ENCODE measurements at regions not wholly inside any gene's neighbourhood (a gene's known extent, or its start where the extent isn't known, plus 50 kb on each side); places are given as distances from the start of the nearest gene placed in this dataset.

DNA sequence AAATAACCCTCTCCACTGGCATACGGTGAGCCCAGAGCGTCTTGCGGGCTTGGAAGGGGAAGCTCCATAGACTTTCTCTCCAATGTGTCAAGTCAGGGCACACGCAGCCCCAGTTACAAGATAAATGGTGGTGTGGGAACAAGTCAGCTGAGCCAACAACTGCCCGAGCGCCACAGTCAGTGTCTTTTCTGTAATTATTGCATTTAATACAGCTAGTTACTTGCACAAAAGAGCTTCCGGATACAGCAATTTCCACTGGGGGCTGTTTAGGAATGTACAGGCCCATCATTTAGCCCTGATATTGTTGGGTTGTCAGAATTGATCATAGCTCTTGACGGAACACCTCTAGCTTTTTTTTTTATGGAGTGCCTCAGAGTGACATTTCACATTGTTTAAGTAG is 193.5 kb upstream of the SP8 start:
- DNase-seq: no peak
- no peaks in the 10 kb centered on the region for H3K9me3 Mint-ChIP-seq
- H3K27ac Mint-ChIP-seq: no peak overlapping the region
- H3K4me1 Mint-ChIP-seq: no peaks in the 10 kb centered on the region
- no peak for ATAC-seq
- no peaks in the 10 kb centered on the region for H3K27me3 Mint-ChIP-seq
- H3K4me3 Mint-ChIP-seq: no peak overlapping the region

DNA sequence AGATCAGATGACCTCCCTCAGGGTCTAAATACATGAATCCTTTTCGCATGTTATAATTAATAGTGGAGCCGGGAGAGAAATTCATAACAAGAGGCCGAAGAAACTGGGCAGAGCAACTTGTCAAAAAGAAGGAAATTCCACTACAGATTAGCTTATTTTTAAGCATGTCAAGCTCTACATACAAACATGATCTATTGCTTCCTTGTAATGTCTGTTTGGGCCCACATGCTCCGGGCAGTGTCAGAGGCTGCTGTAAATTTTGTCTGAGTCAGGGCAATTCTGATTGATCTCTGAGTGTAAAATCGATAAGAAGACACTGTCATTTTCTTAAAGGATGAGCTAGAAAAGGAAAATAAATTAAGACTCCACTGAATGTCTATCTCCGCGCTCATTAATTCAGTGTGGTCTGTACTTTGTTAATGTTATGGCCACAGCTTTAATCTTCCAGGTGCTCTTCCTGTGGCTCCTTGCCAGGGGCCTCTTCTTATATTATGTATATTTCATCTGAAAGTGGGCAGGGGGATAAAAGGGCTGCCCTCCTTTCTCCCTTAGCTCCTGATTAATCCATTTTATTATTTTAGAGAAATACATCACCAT is 194.1 kb upstream of the SP8 start:
- no peak for ATAC-seq
- Mint-ChIP-seq H3K4me3 (no peak overlapping the region), H3K27ac (no peak overlapping the region), H3K27me3 (no peaks in the 10 kb centered on the region), H3K9me3 (no peaks in the 10 kb centered on the region), H3K4me1 (no peaks in the 10 kb centered on the region)
- DNase-seq: no peak

DNA sequence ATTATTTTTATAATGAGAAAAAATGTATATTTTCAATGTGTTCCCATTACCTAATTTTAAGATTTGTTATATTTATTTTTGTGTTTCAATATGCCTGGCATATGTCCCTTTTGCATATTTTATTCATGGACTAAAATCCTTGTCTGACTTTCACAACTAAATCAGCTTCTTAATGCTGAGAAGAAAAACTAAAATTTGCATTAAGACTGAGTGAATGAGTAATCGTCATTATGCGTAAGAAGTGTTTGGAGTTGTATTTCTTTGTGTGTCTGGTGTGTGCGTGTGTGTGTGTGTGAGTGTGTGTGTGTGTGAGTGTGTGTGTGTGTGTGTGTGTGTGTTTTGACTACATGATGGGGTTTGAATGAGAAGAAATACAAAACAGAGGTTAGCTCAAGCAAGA is 201.7 kb upstream of the SP8 start:
- no peaks in the 10 kb centered on the region for H3K4me1 Mint-ChIP-seq
- no peak for ATAC-seq
- no peaks in the 10 kb centered on the region for H3K27me3 Mint-ChIP-seq
- DNase-seq: no peak
- H3K27ac Mint-ChIP-seq: no peak overlapping the region
- no peaks in the 10 kb centered on the region for H3K9me3 Mint-ChIP-seq
- H3K4me3 Mint-ChIP-seq: no peak overlapping the region

DNA sequence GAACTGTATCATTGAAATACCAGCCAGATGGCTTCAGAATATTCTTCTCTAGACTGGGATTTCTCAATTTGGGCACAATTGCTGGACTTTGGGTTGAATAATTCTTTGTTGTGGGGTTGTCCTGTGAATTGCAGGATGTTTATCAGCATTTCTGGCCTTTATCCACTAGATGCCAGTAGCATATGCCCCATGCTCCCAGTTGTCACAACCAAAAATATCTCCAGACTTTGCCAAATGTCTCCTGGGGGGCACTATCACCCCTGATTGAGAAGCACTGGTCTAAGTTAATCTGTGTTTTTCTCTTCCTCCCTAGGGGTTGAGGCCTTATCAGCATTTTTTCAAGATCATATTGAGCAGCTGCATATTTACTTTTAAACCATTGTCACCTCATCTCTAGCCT is 204.9 kb upstream of the SP8 start:
- Mint-ChIP-seq H3K27ac (no peak overlapping the region), H3K4me3 (no peak overlapping the region), H3K4me1 (no peaks in the 10 kb centered on the region), H3K9me3 (no peaks in the 10 kb centered on the region), H3K27me3 (no peaks in the 10 kb centered on the region)
- no peak for DNase-seq
- ATAC-seq: no peak

DNA sequence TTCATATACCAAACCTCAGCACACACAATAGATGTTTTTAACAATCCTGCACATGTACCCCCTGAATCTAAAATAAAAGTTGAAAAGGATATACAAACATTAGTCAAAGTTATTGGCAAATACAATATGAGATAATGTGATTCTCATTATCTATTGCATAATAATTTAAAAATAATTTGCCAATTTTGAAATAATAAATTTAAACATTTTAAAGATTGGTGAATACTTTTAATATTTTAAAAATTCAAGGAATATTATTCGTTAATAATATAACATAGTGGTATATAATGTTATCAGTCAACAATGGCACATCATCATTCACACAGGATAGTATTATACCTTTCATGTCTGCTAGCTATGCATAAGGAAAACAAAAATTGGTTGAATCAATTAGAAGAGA is 207.0 kb upstream of the SP8 start:
- DNase-seq: no peak
- Mint-ChIP-seq H3K27me3 (no peaks in the 10 kb centered on the region), H3K27ac (no peak overlapping the region), H3K9me3 (peaks cover 0 to 7% of the 10 kb centered on the region in 2 donors), H3K4me3 (no peak overlapping the region), H3K4me1 (no peaks in the 10 kb centered on the region)
- no peak for ATAC-seq

DNA sequence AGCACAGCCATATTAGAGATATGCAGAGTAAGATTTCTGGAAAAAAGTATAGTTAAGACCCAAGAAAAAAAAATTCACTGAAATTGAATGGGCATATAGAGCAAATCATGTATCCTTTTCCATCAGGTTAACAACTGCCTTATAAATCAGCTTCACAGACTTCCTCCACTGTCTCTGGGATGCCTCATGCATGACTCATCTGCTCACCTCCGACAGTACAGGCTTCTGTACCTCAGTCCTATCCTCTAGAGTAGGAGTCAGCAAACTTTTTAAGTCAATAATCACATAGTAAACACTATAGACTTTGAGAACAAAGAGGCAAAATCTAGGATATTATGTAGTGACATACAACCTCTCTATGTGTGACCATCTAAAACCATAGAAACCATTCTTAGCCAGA is 211.6 kb upstream of the SP8 start:
- ATAC-seq (no peak), DNase-seq (no peak)
- Mint-ChIP-seq H3K4me1 (no peaks in the 10 kb centered on the region), H3K9me3 (peaks cover 3 to 15% of the 10 kb centered on the region in 2 donors), H3K4me3 (no peak overlapping the region), H3K27ac (no peak overlapping the region), H3K27me3 (no peaks in the 10 kb centered on the region)

DNA sequence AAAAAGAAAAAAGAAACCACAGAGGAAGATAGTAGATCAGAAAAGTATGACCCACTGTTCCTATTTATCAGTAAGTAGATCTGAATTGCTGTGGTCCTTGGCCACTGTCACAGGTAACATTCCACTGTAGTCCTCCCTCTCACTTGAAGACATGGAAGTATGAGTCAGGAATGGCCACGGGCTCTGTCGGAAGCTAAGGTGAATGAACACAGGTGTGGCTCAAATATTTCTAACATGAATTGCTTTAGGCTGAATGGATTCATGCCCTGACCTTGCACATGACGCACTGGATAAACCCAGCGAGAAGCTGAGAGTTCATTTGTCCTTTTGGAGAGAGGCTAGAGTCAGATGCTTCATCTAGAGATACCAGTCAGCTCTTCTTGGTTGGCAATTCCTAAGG is 224.5 kb upstream of the SP8 start:
- peaks cover 10% of the 10 kb centered on the region in 2 donors for H3K9me3 Mint-ChIP-seq
- no peaks in the 10 kb centered on the region for H3K27me3 Mint-ChIP-seq
- no peak for ATAC-seq
- no peak for DNase-seq
- H3K27ac Mint-ChIP-seq: no peak overlapping the region
- H3K4me3 Mint-ChIP-seq: no peak overlapping the region
- H3K4me1 Mint-ChIP-seq: no peaks in the 10 kb centered on the region

DNA sequence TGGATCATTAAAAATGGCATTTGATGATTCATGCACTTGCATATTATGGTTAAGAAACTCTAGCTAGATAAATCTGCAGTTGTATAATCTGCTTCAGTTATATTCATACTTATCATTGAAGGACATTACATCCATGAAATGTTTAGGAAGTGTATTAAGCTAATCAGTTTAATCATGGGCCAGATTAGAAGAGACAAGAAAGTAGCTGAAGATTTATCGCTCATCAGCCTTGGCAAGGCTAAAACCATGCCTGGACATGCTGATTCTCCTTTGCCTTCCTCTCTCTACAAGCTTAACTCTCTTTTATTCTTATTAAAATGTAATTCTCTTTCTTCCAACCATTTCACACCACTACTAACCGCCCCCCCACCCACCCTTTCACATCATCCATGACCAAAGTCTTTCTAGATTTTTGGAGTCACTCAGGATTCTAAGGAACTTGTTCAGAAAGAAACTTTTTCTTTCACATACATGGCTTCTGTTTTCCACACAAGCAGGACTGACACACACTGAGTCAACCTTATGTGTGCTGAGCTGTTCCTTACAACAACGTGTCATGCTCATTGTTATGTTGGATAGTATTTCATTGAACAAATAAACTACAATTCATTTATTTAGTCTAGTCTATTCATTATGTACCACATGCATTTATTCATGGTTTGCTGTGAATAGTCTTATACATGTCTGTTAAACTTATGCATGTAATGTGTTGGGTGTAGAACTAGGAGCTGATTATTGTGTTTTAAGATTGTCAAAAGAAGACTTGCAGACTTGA is 227.3 kb upstream of the SP8 start:
- no peak overlapping the region for H3K4me3 Mint-ChIP-seq
- H3K27me3 Mint-ChIP-seq: no peaks in the 10 kb centered on the region
- peaks cover 0 to 4% of the 10 kb centered on the region in 2 donors for H3K9me3 Mint-ChIP-seq
- no peak for ATAC-seq
- no peak overlapping the region for H3K27ac Mint-ChIP-seq
- no peaks in the 10 kb centered on the region for H3K4me1 Mint-ChIP-seq
- DNase-seq: no peak

DNA sequence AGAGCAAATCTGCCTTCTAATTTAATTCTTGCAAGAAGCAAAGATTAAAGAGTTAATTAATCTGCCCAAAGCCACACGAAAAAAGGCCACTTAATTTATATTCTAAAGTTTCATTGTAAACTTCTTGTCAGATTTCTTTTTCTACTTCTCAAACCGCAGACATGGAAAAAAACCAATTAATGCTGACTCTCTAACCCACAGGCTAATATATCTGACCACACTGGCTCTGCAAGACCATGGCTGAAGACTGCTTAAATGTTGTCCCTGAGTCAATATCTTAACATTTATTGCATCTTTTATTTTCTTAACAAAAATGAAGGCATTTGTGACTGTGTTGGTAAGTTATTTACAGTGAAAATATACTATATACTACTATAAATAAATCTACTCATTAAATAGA is 234.0 kb upstream of the SP8 start:
- no peak for ATAC-seq
- H3K9me3 Mint-ChIP-seq: no peaks in the 10 kb centered on the region
- H3K4me1 Mint-ChIP-seq: no peaks in the 10 kb centered on the region
- no peak for DNase-seq
- H3K27ac Mint-ChIP-seq: no peak overlapping the region
- no peak overlapping the region for H3K4me3 Mint-ChIP-seq
- peaks cover 9% of the 10 kb centered on the region for H3K27me3 Mint-ChIP-seq

DNA sequence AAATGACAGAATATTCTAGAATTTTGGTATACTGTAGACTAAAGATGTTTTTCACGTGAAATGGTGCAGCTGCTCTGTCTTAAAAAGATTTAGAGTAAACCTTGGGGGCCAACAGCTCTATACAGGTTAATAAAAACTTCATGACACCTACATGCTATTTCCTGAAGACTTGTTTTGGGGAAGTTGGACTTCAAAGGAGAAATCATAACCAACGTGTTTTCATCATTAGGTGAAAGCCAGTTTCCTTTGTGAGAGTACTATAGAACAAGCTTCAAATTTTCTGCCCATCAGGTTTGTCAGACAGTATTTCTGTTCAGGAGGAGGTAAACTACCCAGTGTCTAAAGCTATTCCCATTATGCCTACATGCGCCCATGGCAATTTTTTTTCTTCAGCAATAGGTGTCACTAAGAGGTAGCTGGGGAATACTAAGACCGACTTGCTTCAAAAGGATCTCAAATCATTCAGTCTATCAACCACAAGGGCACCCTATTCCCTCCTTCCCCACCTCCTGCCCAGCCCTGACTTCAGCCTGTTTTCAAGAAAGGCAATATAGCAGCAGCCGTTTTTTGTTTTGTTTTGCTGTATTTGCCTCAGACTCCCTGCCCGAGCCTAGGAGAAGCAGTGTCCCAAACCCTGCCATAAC is 237.3 kb upstream of the SP8 start:
- H3K4me3 Mint-ChIP-seq: no peak overlapping the region
- ATAC-seq: no peak
- no peaks in the 10 kb centered on the region for H3K4me1 Mint-ChIP-seq
- DNase-seq: no peak
- H3K27me3 Mint-ChIP-seq: peaks cover 9% of the 10 kb centered on the region
- H3K27ac Mint-ChIP-seq: no peak overlapping the region
- H3K9me3 Mint-ChIP-seq: no peaks in the 10 kb centered on the region

DNA sequence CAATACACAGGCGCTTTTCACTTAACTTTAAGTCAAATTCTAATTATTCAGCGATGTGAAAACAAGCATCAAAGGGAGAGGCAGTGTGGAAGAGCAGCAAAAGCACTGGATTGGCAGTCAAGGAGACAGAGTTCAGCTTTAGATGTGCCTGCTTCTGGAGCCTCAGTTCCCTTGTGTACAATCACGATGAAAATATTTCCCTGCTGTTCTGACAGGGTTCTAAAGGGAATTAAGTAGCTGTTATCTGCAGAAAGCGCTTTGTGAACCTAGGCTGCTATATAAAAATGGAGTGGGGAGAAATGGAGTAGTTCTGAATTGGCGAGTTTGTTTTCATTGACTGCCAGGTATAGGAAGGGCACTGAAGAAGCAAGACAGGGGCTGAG is 237.8 kb upstream of the SP8 start:
- Mint-ChIP-seq H3K27me3 (peaks cover 9% of the 10 kb centered on the region), H3K4me1 (no peaks in the 10 kb centered on the region), H3K27ac (no peak overlapping the region), H3K4me3 (no peak overlapping the region), H3K9me3 (no peaks in the 10 kb centered on the region)
- DNase-seq: no peak
- no peak for ATAC-seq

DNA sequence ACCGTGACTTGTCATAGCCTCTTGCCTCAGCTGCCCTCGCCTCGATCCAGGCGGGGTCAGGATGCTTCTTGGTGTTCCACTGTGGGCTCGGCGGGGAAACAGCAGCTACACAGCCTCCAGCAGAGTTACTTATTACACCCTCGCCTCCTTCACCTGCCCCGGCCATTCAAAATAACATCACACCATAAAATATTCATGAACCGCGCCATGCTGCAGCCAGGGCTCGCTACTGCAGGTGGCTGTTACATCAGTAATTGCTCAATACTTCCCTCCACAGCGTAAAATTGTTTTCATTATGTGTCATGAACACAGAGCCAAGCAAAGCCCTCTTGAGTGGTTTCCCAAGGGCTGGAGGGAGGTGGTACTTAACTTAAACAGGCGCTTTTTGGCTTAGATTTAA is 241.5 kb upstream of the SP8 start:
- ATAC-seq: no peak
- Mint-ChIP-seq H3K9me3 (no peaks in the 10 kb centered on the region), H3K4me1 (no peaks in the 10 kb centered on the region), H3K27me3 (peaks cover 9% of the 10 kb centered on the region), H3K27ac (no peak overlapping the region), H3K4me3 (no peak overlapping the region)
- DNase-seq: no peak

DNA sequence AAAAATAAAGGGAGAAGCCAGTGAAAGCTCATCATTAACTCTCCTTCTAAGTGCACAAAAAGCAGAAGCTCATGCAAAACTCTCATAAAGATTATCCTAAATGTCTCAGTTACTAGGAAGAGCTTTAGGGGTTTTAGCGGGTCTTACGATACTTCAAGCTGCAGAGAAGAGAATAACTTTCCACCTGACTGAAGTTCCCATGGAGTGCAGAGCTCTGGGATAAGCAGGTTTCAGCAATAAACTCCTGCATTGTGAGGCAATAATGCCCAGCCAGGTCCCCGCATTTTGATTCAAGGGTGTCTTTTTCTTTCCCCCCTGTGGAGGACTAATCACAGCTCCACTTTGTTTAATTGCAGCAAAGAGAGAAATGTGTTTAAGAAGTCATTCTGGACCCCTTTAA is 241.9 kb upstream of the SP8 start:
- no peaks in the 10 kb centered on the region for H3K9me3 Mint-ChIP-seq
- no peak overlapping the region for H3K4me3 Mint-ChIP-seq
- DNase-seq: no peak
- no peak overlapping the region for H3K27ac Mint-ChIP-seq
- no peak for ATAC-seq
- H3K4me1 Mint-ChIP-seq: no peaks in the 10 kb centered on the region
- H3K27me3 Mint-ChIP-seq: peaks cover 9% of the 10 kb centered on the region

DNA sequence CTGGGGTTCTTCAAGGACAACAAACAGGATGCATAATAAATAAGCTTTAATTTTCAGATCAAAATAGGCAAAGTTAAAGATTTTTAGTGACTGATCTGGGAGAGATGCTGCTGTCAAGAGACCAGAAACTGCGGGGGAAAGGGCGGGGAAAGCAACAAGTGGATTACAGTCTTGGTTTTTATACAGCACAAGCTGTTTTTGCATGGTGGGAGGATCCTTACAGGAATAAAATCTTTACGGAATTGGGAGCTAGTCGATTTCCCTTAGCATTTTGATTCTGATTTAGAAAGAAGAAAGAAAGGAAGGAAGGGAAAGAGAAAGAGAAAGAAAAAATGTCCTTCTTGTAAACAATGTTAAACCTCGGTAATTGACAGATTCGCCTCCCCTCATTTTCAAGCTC is 242.3 kb upstream of the SP8 start:
- H3K27ac Mint-ChIP-seq: no peak overlapping the region
- ATAC-seq: no peak
- DNase-seq: no peak
- H3K27me3 Mint-ChIP-seq: peaks cover 9% of the 10 kb centered on the region
- H3K4me1 Mint-ChIP-seq: no peaks in the 10 kb centered on the region
- H3K4me3 Mint-ChIP-seq: no peak overlapping the region
- no peaks in the 10 kb centered on the region for H3K9me3 Mint-ChIP-seq

DNA sequence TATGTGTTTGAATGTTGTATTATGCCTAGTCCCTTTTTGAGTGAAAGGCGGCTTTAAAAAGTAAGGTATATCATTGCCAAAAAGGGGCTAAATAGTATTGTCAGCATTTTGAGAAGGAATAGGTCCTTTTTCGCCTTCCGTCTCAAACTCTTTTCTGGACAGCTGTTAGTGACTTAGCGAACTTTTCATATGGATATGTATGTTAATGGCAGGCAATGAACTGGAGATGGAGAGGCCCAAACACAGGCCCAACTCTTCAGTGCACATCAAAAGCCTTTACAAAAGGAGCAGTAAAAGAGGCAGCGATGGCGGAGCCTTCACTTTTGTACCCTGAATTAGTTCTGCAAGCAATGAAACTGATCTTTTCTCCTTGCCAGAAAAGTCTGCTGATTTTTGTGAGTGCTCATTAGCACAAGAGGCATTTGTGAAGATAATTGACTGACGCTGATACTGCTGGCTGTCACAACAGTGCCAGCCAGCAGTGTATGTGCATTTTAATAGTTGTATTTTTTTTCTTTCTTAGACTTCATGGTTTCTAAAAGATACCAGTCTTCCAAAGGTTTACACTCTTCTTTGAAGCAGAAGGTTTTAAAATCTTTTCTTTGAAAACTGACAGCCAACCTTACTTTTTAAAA is 243.7 kb upstream of the SP8 start:
- H3K9me3 Mint-ChIP-seq: no peaks in the 10 kb centered on the region
- ATAC-seq (no peak), DNase-seq (no peak)
- no peak overlapping the region for H3K4me3 Mint-ChIP-seq
- no peak overlapping the region for H3K27ac Mint-ChIP-seq
- H3K4me1 Mint-ChIP-seq: no peaks in the 10 kb centered on the region
- no peaks in the 10 kb centered on the region for H3K27me3 Mint-ChIP-seq

DNA sequence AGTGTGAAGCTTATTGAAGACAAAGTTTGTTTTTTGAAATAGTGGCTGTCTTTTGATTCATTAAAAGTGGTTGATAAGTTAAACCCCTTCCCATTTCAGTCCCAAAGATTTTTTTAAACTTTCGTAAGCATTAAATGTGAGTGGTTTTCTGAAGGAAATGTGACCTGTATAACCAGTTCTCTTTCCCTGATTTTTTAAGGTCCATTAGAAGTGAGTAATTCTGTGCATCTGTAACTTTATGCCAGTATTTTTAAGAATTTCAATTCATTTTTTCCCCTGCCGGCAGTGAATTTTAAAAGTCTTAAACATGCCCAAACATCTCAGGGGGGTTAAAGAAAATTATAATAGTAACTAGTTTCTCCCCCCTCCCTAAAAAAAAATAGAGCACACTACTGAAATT is 254.6 kb upstream of the SP8 start:
- Mint-ChIP-seq H3K27ac (no peak overlapping the region), H3K9me3 (peaks cover 5 to 8% of the 10 kb centered on the region in 2 donors)
- no peak for DNase-seq

More for the DNA sequence above, 254.6 kb upstream of the SP8 start:
- Mint-ChIP-seq H3K4me1 (no peaks in the 10 kb centered on the region), H3K27me3 (no peaks in the 10 kb centered on the region), H3K4me3 (no peak overlapping the region)
- ATAC-seq: no peak

Data from stimulated activated naive CD8-positive, alpha-beta T cell treated with anti-CD3 and anti-CD28 coated beads, Interleukin-15, amount 100 ng/mL, for 72 hours (primary cell).